ENCODE measurements at regions not wholly inside any gene's neighbourhood (a gene's known extent, or its start where the extent isn't known, plus 50 kb on each side); places are given as distances from the start of the nearest gene placed in this dataset.

DNA sequence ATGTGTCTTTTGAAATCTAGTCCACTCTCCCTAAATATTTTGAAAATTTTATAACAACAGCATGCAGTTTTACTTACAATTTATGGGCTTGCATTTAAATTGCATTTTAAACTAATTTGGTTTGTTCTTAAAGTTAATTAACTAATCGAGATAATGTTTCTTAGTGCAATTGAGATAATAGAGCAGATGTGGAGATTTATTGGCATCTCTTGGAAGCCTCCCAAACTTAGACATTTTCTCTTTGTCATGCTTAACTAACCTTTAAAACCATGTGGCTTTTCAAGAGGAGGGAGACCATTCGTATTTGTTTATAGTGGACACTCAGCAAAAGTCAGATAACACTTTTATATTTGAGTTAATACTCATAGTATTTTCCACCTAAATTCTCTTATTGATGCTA lies 887.0 kb upstream of the CELF2 start:
- Histone ChIP-seq H3K27ac (no peak overlapping the region), H3K4me3 (no peak overlapping the region), H3K9me3 (no peaks in the 10 kb centered on the region), H3K27me3 (no peaks in the 10 kb centered on the region), H3K36me3 (no peaks in the 10 kb centered on the region), H3K4me1 (peaks cover 0 to 15% (median 0%) of the 10 kb centered on the region in 4 donors)
- WGBS, 2 donors: 38 to 74% methylated on average over 2 of the region's 2 CpGs
- TF ChIP-seq POLR2AphosphoS5 (IDR thresholded peaks at IDR 0.05): no peak
- TF ChIP-seq, protein P1, sequence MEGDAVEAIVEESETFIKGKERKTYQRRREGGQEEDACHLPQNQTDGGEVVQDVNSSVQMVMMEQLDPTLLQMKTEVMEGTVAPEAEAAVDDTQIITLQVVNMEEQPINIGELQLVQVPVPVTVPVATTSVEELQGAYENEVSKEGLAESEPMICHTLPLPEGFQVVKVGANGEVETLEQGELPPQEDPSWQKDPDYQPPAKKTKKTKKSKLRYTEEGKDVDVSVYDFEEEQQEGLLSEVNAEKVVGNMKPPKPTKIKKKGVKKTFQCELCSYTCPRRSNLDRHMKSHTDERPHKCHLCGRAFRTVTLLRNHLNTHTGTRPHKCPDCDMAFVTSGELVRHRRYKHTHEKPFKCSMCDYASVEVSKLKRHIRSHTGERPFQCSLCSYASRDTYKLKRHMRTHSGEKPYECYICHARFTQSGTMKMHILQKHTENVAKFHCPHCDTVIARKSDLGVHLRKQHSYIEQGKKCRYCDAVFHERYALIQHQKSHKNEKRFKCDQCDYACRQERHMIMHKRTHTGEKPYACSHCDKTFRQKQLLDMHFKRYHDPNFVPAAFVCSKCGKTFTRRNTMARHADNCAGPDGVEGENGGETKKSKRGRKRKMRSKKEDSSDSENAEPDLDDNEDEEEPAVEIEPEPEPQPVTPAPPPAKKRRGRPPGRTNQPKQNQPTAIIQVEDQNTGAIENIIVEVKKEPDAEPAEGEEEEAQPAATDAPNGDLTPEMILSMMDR (IDR thresholded peaks at IDR 0.05): no peak
- TF ChIP-seq EP300 (IDR thresholded peaks at IDR 0.05): no peak
- no peak for TF ChIP-seq POLR2A (IDR thresholded peaks at IDR 0.05)
- no peak for DNase-seq
- intact Hi-C loops (cut with DNase I): no loop called here

DNA sequence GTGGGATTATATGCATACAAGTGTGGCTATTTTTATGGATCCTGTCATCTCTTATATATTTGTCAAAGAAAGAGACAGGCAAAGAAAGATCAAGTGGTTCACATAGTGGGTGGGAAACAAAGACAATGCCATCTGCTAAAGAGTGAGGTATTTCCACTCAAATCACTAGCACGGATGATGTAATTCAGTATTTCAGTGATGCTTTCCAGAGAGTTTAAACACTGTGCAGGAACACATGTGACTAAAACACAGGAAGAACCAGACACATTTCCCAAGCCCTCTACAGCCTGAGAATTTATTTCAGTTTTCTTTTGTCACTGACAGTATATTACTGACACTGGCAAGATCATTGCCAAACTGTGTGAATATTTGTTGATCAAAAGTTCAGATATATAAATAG lies 885.7 kb upstream of the CELF2 start:
- 67 to 83% methylated on average over 1 of the region's 1 CpG for WGBS, 2 donors
- Histone ChIP-seq H3K36me3 (no peaks in the 10 kb centered on the region), H3K27ac (no peak overlapping the region), H3K4me3 (no peak overlapping the region), H3K27me3 (no peaks in the 10 kb centered on the region), H3K4me1 (peaks cover 0 to 15% (median 0%) of the 10 kb centered on the region in 4 donors), H3K9me3 (no peaks in the 10 kb centered on the region)
- TF ChIP-seq, protein P1 (IDR thresholded peaks at IDR 0.05): no peak
- TF ChIP-seq POLR2A (IDR thresholded peaks at IDR 0.05) (no peak), EP300 (IDR thresholded peaks at IDR 0.05) (no peak), POLR2AphosphoS5 (IDR thresholded peaks at IDR 0.05) (no peak)
- no peak for DNase-seq
- intact Hi-C loops (cut with DNase I): no loop called here

DNA sequence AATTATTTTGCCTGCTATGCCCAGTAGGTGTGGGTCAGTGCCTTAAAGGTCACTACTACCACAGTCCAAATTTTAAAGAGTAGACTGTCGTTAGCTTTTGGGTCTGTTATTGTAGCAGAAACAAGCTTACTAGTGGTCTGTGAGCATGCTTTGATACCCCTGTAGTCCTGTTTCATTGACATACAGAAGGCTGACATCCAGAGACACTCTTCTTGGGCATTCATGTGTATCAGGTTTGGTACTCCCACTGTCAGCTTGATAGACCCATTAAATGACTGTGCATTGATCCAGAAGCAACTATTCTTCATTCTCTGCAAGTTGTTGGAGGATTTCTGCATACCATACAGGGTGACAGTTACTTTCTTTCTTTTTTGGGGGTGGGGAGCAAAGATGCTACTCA lies 884.4 kb upstream of the CELF2 start:
- TF ChIP-seq, protein P1 (IDR thresholded peaks at IDR 0.05): no peak
- TF ChIP-seq POLR2AphosphoS5 (IDR thresholded peaks at IDR 0.05) (no peak), POLR2A (IDR thresholded peaks at IDR 0.05) (no peak), EP300 (IDR thresholded peaks at IDR 0.05) (no peak)
- Histone ChIP-seq H3K4me3 (no peak overlapping the region), H3K27ac (no peak overlapping the region), H3K36me3 (no peaks in the 10 kb centered on the region), H3K9me3 (no peaks in the 10 kb centered on the region), H3K27me3 (no peaks in the 10 kb centered on the region), H3K4me1 (peaks cover 0 to 15% (median 0%) of the 10 kb centered on the region in 4 donors)
- WGBS, 2 donors: 82 to 98% methylated on average over 1 of the region's 1 CpG
- DNase-seq: no peak
- intact Hi-C loops (cut with DNase I): no loop called here

DNA sequence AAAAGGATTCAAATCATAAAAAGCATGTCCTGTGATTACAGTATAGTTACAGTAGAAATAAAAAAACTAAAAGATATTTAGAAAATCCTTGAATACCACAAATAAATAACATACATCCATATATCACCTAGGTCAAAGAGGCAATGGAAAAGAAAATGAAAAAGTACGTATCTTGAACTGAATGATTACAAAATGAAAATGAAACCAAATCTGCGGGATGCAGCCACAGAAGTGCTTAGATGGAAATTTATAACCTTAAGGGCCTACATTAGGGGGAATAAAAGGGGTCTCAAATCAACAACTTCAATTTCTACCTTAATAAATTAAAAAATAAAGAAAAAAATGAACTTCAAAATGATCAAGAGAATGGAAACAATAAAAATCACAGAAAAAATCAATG lies 879.0 kb upstream of the CELF2 start:
- WGBS, 2 donors: 29 to 37% methylated on average over 2 of the region's 2 CpGs
- no peaks in the 10 kb centered on the region for H3K36me3 ChIP-seq
- H3K4me1 ChIP-seq: peaks cover 0 to 6% (median 0%) of the 10 kb centered on the region in 4 donors
- no peaks in the 10 kb centered on the region for H3K9me3 ChIP-seq
- TF ChIP-seq, protein P1 (IDR thresholded peaks at IDR 0.05): no peak
- TF ChIP-seq POLR2A (IDR thresholded peaks at IDR 0.05) (no peak), POLR2AphosphoS5 (IDR thresholded peaks at IDR 0.05) (no peak)
- no peak overlapping the region for H3K27ac ChIP-seq
- intact Hi-C loops (cut with DNase I): no loop called here
- H3K27me3 ChIP-seq: no peaks in the 10 kb centered on the region
- DNase-seq: no peak
- H3K4me3 ChIP-seq: peak overlapping the region in 2 of 4 donors; percentile 18 to 21

DNA sequence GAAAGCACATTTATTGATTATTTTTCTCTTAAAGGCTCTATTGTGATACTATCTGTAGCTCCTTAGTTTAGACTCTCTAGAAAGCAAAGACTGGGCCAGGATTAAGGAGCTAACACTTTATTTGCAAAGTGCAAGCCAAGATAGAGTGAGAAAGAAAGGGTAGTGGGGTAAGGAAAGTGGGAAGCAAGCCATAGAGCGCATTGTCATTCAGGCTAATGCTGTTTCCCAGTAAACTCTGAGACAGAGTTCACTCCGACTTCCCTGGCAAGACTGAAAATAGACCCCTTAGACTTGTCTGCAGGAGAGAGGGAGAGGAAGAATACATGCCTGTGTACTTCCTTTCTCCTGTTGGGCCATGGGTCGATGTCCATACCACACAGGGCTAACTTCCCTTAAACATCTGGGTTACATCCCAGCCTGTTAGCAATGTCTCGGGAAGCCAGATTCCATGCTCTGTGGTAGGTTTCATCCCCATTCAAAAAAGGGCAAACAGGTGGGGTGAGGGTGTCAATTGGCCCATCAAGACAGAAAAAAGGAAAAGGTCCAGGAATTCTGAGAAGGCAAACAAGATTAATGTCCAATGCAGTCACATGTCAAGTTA lies 875.8 kb upstream of the CELF2 start:
- H3K27ac ChIP-seq: no peak overlapping the region
- intact Hi-C loops (cut with DNase I): no loop called here
- no peaks in the 10 kb centered on the region for H3K9me3 ChIP-seq
- no peaks in the 10 kb centered on the region for H3K36me3 ChIP-seq
- DNase-seq: no peak
- no peaks in the 10 kb centered on the region for H3K4me1 ChIP-seq
- 82 to 88% methylated on average over 4 of the region's 4 CpGs for WGBS, 2 donors
- TF ChIP-seq POLR2A (IDR thresholded peaks at IDR 0.05) (no peak), EP300 (IDR thresholded peaks at IDR 0.05) (no peak), POLR2AphosphoS5 (IDR thresholded peaks at IDR 0.05) (no peak)
- TF ChIP-seq, protein P1 (IDR thresholded peaks at IDR 0.05): no peak
- no peaks in the 10 kb centered on the region for H3K27me3 ChIP-seq
- no peak overlapping the region for H3K4me3 ChIP-seq
